OCI-LY1 (cell line): ENCODE measurements at regions not wholly inside any gene's neighbourhood (a gene's known extent, or its start where the extent isn't known, plus 50 kb on each side); places are given as distances from the start of the nearest gene placed in this dataset.

Source experiments
- CTCF ChIP-seq: fragments of 200-600 bp; sonication (generic), shearing (Covaris generic); IDR thresholded peaks from 2 replicates; pipeline ENCODE4 v1.5.1; 2017; ENCODE audit warnings: mild to moderate bottlenecking, antibody characterized with exemption, low read length, moderate library complexity, mixed read lengths
- EZH2 ChIP-seq: fragments of 200-600 bp; sonication (generic), shearing (Covaris generic); IDR thresholded peaks from 2 replicates; pipeline ENCODE4 v1.8.0; 2017; ENCODE audit warnings: borderline replicate concordance, mixed run types, mild to moderate bottlenecking, antibody characterized with exemption, low read length, moderate library complexity, mixed read lengths

DNA sequence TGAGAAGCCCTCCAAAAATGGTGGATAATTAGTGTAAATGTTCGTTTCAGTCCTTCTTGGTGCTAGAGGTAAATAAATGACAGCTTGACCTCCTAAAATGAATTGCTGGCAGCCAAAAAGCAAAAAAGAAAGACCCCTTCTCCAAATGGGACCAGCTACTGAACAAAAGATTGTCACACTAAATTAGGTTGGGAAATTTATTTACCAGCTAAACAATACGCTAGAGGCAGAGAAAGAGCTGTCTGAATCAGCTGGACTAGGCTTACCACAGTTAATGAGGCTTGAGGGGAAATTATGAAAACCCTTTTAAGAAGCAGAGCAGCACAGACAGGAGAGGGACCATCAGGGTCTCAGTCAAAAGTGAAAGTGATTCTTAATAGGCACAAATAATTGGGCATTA is 498.9 kb downstream of the SUCLA2 start:
- TF ChIP-seq CTCF (no peak), EZH2 (no peak)
